ENCODE measurements at regions not wholly inside any gene's neighbourhood (a gene's known extent, or its start where the extent isn't known, plus 50 kb on each side); places are given as distances from the start of the nearest gene placed in this dataset.

GRCh38 chr4:126799971-126800574 is 832.7 kb upstream of the INTU start:
- no peak for DNase-seq (ENCODE audit: low spot score)
- FAIRE-seq, result no peak

DNA sequence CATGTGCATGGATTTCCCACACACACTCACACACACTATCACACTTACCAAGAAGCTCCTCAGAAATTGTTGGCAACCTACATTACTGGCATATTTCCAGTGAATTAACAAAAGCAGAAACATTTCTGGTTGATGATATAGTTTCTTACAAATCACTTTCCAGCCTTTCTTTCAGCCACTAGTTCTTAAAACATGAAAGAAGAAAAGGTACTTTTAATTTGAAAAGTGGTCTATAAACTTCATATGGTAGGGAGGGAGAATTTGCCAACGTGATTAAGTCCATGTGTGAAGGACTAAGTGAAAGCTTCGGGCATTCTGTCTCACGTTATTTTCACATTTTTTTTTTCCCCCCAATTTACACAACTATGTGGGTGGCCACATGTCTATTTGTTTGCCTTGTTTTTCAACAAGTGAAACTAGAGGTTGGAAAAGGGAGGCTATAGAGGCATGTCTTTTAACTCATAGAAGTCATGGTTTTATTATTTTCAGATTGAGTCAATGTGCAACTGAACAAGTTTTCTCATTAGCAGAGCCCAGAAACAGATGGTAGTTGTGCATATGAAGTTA is 832.1 kb upstream of the INTU start:
- FAIRE-seq (no peak), DNase-seq (ENCODE audit: low spot score) (no peak)

DNA sequence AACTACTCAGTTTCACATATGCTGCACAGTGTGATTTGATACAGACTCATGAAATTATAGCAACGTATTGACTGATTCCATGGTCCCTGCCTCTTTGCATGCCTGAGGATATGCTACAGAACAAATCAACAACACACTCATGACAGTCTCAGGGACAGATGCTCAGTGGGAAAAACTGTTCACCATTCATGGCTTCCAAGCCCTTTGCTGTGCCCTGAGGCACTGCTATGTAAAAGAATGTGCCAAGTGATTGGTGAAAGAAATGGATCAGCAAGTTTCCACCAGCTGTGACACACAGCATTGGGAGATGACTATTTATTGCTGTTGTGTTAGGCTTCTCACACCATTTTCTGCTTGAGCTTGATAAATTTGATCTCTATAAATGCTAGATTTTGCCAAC is 825.6 kb upstream of the INTU start:
- no peak for FAIRE-seq

DNA sequence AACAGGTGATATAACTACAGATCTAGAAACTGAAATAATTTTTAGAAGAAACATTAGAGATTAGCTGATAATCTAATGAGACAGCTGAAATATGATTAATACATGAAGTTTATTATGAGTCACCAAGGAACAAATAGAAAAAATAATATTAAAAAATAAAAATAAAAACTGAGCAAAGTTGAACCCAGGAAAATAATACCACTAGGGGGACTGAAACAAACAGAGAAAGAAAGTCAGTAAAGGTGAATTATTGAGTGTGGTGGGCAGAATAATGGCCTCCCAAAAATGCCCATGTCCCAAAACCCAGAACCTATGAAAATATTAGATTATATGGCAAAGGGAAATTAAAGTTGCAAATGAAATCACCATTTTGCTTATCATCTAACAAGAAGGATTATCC is 820.7 kb upstream of the INTU start:
- FAIRE-seq (no peak), DNase-seq (ENCODE audit: low spot score) (no peak)

More for the DNA sequence above, 825.6 kb upstream of the INTU start:
- no peak for DNase-seq (ENCODE audit: low spot score)

DNA sequence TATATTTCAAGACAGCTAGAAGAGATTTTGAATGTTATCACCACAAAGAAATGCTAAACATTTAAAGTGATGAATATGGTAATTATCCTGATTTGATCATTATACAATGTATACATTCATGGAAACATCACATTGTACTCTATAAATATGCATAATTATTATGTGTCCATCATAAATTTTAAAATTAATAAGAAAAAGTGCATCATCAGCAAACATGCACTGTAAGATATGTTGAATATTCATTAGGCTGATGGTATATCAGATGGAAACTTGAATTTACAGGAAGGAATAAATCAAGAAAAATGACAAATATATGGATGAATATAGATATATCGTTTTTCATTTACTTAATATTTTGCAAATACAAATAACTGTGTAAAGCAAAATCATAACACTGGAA is 812.1 kb upstream of the INTU start:
- no peak for FAIRE-seq
- DNase-seq (ENCODE audit: low spot score), result no peak

DNA sequence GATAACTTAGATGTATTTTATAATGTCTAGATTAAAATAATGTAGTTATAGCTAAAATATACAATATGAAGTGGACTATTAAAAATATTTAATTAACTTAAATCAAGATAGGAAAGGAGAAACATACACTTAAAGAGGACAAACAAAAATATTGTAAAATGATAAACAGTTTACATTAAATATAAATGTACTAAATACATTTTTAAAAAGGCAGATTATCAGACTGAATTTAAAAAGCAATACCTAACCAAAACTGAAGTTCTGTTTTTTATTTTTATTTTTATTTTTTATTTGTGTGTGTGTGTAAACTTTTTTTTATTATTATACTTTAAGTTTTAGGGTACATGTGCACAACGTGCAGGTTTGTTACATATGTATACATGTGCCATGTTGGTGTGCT is 811.6 kb upstream of the INTU start:
- DNase-seq (ENCODE audit: low spot score) (no peak), FAIRE-seq (no peak)

DNA sequence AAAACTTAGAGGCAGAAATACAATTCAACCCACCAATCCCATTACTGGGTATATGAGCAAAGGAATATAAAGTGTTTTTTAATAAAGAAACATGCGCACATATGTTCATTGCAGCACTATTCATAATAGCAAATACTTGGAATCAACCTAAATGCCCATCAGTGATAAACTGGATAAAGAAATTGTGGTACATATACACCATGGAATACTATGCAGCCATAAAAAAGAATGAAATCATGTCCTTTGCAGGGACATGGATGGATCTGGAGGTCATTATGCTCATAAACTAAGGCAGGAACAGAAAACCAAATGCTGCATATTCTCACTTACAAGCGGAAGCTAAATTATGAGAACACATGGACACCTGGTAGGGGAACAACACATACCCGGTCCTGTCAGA is 807.7 kb upstream of the INTU start:
- FAIRE-seq (no peak), DNase-seq (ENCODE audit: low spot score) (no peak)

GRCh38 chr4:126827669-126828068 is 805.1 kb upstream of the INTU start:
- no peak for FAIRE-seq
- no peak for DNase-seq (ENCODE audit: low spot score)

DNA sequence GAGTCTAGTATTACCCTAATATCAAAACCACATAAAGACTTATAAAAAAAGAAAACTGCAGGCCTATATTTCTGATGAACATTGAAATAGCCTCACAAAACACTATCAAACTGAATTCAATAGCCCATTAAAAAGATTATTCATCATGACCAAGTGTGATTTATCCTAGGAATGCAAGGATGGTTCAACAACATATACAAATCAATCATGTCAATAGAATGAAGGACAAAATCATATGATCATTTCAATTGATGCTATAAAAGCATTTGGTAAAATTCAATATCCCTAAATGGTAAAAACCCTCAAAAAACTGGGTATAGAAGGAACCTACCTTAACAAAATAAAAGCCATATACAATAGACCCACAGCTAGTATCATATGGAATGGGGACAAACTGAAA is 797.9 kb upstream of the INTU start:
- DNase-seq (ENCODE audit: low spot score) (no peak), FAIRE-seq (no peak)

DNA sequence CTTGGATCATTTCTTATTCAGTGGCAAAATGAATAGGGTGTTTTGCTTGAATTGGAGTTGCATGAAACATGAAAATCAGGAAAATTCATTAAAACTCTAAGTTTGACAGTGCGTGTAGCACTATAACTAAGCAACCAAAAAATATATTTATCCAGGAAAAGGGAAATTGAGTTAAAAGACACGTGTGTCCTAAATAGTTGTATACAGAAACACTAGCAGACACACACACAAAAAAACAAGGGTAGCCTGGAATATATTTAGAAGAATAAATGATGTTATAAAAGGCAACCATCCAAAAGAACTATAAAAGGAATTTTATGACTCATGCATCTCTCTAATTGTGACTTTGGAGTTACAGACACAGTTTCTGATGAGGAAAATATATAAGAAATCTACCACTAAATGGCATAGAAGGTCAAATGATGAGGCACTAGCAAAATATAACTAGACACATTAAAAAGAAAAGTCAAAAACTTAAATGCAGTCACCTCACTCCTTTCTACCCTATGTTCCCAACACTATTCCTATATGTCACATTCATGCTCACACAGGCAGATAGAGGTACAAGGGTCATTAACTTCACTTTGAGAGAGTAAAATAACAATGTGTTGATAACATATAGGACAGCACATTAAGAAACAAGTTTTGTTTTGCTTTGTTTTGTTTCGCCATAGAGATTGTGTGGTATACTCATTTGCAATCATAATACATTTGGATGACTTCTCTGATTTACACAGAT is 793.6 kb upstream of the INTU start:
- DNase-seq (ENCODE audit: low spot score) (peak; percentile 21), FAIRE-seq (no peak)

DNA sequence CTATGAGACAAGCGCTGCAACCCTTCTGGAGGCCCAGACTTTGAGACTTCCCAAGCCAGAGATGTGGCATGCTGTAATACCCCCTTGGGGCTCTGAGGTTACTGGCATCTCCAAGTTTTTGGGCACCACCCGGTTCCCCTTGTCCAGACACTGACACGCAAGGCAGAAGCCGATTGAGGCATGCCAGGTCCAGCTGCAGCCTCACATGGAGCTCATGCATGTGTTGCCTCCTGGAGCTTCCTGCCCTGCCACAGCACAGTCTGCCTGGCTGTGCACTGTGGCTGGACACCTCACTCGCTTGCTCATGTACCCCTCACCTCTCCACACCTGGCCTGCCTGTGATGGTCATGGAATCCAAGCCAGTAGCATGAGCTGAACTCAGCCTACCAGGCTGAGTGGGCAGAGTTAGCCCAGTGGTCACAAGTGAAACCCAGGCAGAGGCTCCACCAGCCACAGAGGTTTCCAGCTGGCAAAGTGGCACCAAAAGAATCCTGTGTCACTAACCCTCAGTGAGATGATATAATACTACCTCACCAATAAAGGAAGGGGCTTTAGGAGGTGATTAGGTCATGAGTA is 789.2 kb upstream of the INTU start:
- FAIRE-seq, result no peak

DNA sequence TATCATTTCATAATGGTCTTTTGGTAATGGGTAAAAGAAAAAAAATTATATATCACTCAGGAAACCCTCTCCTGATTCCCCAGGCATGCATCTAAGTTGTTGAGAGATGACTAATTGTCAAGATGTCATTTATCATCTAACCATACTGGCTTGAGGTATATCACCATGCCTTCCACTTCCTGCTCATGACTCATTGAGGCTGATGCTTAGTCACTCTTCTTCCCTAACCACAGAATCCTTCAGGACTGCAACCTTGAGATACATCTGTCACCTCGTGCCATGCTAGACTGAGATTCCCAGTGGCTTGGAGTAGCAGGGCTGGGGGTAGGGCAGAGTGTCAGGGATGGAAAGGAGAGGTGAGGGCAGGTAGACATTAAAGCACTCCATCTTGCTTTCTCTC is 782.5 kb upstream of the INTU start:
- peak; percentile 98 for DNase-seq (ENCODE audit: low spot score)
- peak; percentile 99 for FAIRE-seq

More for the DNA sequence above, 789.2 kb upstream of the INTU start:
- no peak for DNase-seq (ENCODE audit: low spot score)

DNA sequence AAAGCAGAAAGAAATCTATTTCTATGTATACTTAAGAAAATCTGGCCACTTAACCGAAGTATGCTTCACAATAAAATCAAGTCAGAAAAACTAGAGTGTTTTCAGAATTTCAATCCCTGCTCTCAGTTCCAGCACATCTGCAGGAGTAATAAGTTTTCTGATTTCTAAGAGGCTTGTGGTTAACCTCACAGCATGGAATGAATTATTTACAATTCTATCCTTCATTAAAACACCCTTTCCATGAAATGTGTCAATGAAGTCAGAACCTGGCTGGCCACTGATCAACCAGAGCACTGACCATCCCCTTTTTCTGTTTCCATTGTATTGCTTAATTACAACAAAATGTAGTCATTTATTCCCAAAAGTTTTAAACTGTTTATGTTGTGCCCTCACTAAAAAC is 781.4 kb upstream of the INTU start:
- DNase-seq (ENCODE audit: low spot score), result peak; percentile 49
- FAIRE-seq, result peak; percentile 92

GRCh38 chr4:126853715-126854114 is 779.0 kb upstream of the INTU start:
- FAIRE-seq (no peak), DNase-seq (ENCODE audit: low spot score) (no peak)

- no peak for DNase-seq (ENCODE audit: low spot score)
- no peak for FAIRE-seq
Observed at GRCh38 chr4:126856906-126857305, 775.9 kb upstream of the INTU start.

- FAIRE-seq, result no peak
- DNase-seq (ENCODE audit: low spot score), result no peak
Observed at GRCh38 chr4:126859314-126859713, 773.4 kb upstream of the INTU start.

DNA sequence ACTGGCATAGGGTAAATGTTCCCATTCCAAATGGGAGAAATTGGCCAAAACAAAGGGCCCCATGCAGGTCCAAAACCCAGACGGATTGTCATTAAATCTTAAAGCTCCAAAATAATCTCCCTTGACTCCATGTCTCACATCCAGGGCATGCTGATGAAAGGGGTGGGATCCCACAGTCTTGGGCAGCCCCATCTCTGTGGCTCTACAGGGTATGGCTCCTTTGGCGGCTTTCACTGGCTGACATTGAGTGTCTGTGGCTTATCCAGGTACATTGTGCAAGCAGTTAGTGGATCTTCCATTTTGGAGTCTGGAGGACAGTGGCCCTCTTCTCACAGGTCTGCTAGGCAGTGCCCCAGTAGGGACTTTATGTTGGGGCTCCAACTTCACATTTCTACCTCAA is 772.9 kb upstream of the INTU start:
- no peak for FAIRE-seq
- DNase-seq (ENCODE audit: low spot score), result no peak

DNA sequence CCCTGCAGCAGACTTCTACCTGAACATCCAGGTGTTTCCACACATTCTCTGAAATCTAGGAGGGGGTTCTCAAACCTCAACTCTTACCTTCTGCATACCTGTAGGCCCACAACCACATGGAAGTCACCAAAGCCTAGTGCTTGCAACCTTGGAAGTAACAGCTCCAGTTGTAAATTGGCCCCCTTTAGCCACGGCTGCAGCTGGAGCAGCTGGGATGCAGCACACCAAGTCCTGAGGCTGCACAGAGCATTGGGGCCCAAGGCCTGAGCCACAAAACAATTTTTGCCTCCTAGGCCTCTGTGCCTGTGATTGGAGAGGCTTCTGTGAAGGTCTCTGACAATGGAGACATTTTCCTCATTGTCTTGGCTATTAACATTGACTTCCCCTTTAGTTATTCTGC is 772.4 kb upstream of the INTU start:
- DNase-seq (ENCODE audit: low spot score) (no peak), FAIRE-seq (no peak)

DNA sequence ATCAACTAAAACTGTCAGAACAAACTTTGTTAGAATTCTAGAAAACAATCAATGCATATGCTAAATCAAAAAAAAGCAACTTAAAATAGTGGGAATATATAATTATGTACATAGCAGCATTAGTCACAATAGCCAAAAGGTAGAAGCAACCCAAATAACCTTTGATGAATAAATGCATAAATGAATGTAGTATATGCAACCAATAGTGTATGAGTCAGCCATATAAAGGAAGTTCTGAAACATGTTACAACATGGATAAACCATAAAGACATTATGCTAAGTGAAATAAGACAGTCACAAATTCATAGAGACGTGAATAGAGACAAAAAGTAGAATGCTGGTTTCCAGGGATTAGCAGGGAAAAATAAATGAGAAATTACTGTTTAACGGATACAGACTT is 762.8 kb upstream of the INTU start:
- FAIRE-seq, result no peak
- no peak for DNase-seq (ENCODE audit: low spot score)

DNA sequence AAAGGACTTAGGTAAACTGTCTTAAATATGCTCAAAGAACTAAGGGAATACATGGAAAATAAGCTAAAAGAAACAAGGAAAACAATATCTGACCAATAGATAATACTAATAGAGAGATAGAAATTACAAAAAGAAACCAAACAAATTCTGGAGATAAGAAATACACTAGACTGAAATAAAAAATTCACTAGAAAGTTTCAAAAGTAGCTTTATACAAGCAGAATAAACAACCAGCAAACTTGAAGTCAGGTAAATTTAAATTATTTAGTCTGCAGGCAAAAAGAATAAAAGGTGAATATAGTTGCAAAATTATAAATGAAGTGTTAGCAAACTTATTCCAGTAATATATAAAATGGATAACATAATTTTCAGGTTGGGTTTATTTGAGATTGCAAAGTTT is 760.9 kb upstream of the INTU start:
- no peak for DNase-seq (ENCODE audit: low spot score)
- no peak for FAIRE-seq

GRCh38 chr4:126874533-126874932 is 758.2 kb upstream of the INTU start:
- FAIRE-seq, result no peak
- DNase-seq (ENCODE audit: low spot score), result no peak

- DNase-seq (ENCODE audit: low spot score), result no peak
- no peak for FAIRE-seq
Observed at GRCh38 chr4:126888968-126889367, 743.8 kb upstream of the INTU start.

DNA sequence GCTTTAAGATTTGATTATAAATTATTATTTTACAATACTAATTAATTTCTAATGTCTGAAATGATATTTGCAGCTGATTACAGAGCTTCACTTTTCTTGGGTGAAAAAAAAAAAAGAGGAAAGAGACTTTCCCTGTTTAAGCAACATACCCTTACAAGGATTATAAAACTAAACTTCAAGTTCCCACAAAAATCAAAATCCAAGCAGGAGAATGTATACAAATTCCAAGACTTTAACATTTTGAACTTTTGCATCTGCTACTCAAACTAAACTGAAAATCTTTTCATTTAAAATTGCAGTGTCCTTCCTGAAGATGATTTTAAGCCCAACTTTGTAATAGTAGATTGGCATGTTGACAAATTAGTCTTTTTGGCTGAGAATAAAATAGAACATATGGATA is 742.4 kb upstream of the INTU start:
- no peak for DNase-seq (ENCODE audit: low spot score)
- no peak for FAIRE-seq
